Left lung (tissue), 4 donors: ENCODE measurements at regions not wholly inside any gene's neighbourhood (a gene's known extent, or its start where the extent isn't known, plus 50 kb on each side); places are given as distances from the start of the nearest gene placed in this dataset.

ENCODE experiments used
- ATAC-seq: fragments of 200-7000 bp; cut with Tn5 transposase; one replicate; pipeline ENCODE4 v1.9.1; 2020; ENCODE audit warnings: moderate library complexity
- DNase-seq, 4 donors: peaks; one replicate each; pipeline ENCODE4 v3.0.0-alpha.2; 2013 to 2020
- H3K27ac ChIP-seq, 2 donors: fragments of 200-600 bp; sonication (generic) in 1 of 2; one replicate each; pipeline versions ENCODE4 v1.5.0 to v1.8.0; 2020 to 2021
- H3K27me3 ChIP-seq, 2 donors: fragments of 200-600 bp; sonication (generic) in 1 of 2; one replicate each; pipeline versions ENCODE4 v1.5.0 to v1.8.0; 2020 to 2021
- H3K36me3 ChIP-seq, 2 donors: fragments of 200-600 bp; sonication (generic) in 1 of 2; one replicate each; pipeline versions ENCODE4 v1.5.0 to v1.8.0; 2020 to 2021
- H3K4me1 ChIP-seq, 2 donors: fragments of 200-600 bp; one replicate each; pipeline ENCODE4 v1.8.0; 2021
- H3K4me3 ChIP-seq, 2 donors: fragments of 200-600 bp; sonication (generic) in 1 of 2; one replicate each; pipeline versions ENCODE4 v1.5.0 to v1.8.0; 2020 to 2021; ENCODE audit warnings: mild to moderate bottlenecking in 1 of 2
- H3K9me3 ChIP-seq, 2 donors: fragments of 200-600 bp; sonication (generic) in 1 of 2; one replicate each; pipeline versions ENCODE4 v1.5.0 to v1.8.0; 2020 to 2021
- CTCF ChIP-seq, 2 donors: fragments of 200-600 bp; sonication (generic) in 1 of 2; IDR thresholded peaks; one replicate each; pipeline versions ENCODE4 v1.5.0 to v1.8.0; 2021; ENCODE audit warnings: antibody characterized with exemption in 2 of 2
- intact Hi-C, 2 donors: fragments of 100-400 bp; cut with DNase I; formaldehyde crosslinking; loops; one replicate each; pipeline versions ENCODE4 v1.11.2 to v1.14.2; 2022
- donor health status: DM: no; HTN: yes; CAD: no.
- donor health status: DM: no; HTN: no; CAD: no.

GRCh38 chr3:67774676-67775075, 120.3 kb upstream of the SUCLG2 start:
- Histone ChIP-seq H3K36me3 (no peaks in the 10 kb centered on the region), H3K27me3 (no peaks in the 10 kb centered on the region), H3K27ac (no peak overlapping the region), H3K4me1 (no peaks in the 10 kb centered on the region), H3K9me3 (peaks cover 0 to 8% of the 10 kb centered on the region in 2 donors), H3K4me3 (no peak overlapping the region)
- ATAC-seq = peak; percentile 69
- intact Hi-C loops = no loop called here
- DNase-seq = peak in 2 of 4 donors; percentile 7 to 45
- TF ChIP-seq CTCF (IDR thresholded peaks at IDR 0.05) = no peak

DNA sequence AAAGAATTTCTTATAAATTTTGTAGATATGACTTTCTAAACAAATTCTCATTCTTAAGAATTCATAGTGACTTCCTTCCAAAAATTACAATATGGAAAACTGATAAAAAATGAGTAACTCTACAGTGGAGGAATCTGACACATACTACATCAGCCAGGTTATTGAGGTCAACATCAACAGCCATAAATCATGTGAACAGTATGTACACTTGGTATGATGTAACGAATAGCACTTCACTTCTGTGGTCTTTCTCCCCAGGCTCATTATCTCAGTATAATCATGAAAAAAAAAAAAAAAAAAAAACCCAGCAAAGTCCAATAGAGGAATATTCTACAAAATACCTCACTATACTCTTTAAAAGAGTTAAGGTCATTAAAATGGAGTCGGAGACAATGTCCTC, 111.2 kb upstream of the SUCLG2 start:
- ATAC-seq (no peak), DNase-seq (no peak)
- H3K36me3 ChIP-seq = no peaks in the 10 kb centered on the region
- no peaks in the 10 kb centered on the region for H3K27me3 ChIP-seq
- intact Hi-C loops = no loop called here
- TF ChIP-seq CTCF (IDR thresholded peaks at IDR 0.05) = no peak
- H3K27ac ChIP-seq = no peak overlapping the region
- H3K9me3 ChIP-seq = peaks cover 0 to 22% of the 10 kb centered on the region in 2 donors
- no peaks in the 10 kb centered on the region for H3K4me1 ChIP-seq
- no peak overlapping the region for H3K4me3 ChIP-seq

DNA sequence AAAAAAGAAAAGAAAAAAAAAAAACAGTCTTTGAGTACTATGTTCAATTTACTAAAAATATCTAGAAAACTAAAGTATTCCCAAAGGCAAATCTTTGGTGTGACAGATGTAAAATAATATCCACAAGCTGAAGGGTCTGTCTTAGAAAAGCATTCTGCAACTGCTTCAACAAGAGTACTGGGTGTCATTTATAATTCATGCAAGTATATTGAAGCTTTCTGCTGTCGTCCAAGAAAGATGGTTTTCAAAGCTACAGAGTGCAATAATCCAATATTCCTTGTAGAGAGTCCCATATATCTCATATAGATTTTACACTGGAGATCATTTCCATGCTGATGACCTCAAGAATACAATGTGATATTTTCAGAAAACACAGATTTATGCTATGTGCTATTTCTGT, 90.9 kb upstream of the SUCLG2 start:
- Histone ChIP-seq H3K27ac (no peak overlapping the region), H3K36me3 (peaks cover 0 to 3% of the 10 kb centered on the region in 2 donors), H3K4me1 (no peaks in the 10 kb centered on the region), H3K27me3 (no peaks in the 10 kb centered on the region), H3K4me3 (no peak overlapping the region), H3K9me3 (peaks cover 0 to 10% of the 10 kb centered on the region in 2 donors)
- DNase-seq = no peak
- no peak for ATAC-seq
- no peak for TF ChIP-seq CTCF (IDR thresholded peaks at IDR 0.05)
- intact Hi-C loops = no loop called here

- no peak for TF ChIP-seq CTCF (IDR thresholded peaks at IDR 0.05)
- H3K36me3 ChIP-seq = peaks cover 0 to 3% of the 10 kb centered on the region in 2 donors
- DNase-seq (no peak), ATAC-seq (no peak)
- H3K4me3 ChIP-seq = no peak overlapping the region
- no peaks in the 10 kb centered on the region for H3K27me3 ChIP-seq
- H3K27ac ChIP-seq = no peak overlapping the region
- intact Hi-C loops = no loop called here
- peaks cover 0 to 9% of the 10 kb centered on the region in 2 donors for H3K9me3 ChIP-seq
- H3K4me1 ChIP-seq = no peaks in the 10 kb centered on the region
These were observed 90.3 kb upstream of the SUCLG2 start for GRCh38 chr3:67744699-67745098.

DNA sequence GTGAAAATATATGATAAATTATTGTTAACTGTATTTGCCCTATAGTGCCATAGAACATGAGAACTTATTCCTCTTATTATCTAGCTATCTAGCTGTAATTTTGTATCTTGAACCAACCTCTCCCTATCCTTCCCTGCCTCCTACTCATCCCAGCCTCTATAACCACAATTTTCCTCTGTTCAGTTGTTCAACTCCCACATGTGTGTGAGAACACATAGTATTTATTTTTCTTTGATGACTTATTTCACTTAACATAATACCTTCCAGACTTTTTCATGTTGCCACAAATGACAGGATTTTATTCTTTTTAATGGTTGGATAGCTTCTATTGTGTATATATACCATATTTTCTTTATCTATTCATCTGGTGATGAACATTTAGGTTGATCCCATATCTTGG, 85.4 kb upstream of the SUCLG2 start:
- ATAC-seq (no peak), DNase-seq (no peak)
- Histone ChIP-seq H3K4me1 (no peaks in the 10 kb centered on the region), H3K27ac (no peak overlapping the region), H3K4me3 (no peak overlapping the region), H3K9me3 (peaks cover 0 to 9% of the 10 kb centered on the region in 2 donors), H3K36me3 (peaks cover 0 to 3% of the 10 kb centered on the region in 2 donors), H3K27me3 (no peaks in the 10 kb centered on the region)
- intact Hi-C loops = no loop called here
- no peak for TF ChIP-seq CTCF (IDR thresholded peaks at IDR 0.05)
